ENCODE measurements at regions not wholly inside any gene's neighbourhood (a gene's known extent, or its start where the extent isn't known, plus 50 kb on each side); places are given as distances from the start of the nearest gene placed in this dataset.

DNA sequence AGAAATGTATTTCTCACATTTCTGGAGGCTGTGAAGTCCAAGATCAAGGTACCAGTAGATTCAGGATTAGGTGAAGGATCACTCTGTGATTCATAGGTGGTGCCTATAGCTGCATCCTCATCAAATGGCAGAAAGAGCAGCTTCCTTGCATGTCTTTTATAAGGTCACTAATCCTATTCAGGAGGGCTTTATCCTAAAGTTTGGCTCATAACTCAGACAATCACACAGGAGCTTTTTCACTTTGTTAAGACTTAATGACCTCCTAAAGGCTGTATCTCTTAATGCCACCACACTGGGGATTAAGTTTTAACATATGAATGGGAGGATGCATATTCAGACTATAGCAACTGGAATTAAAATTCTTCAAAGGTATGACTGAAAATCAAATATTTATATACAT is 861.1 kb downstream of the DACH1 start:
- TF ChIP-seq EZH2phosphoT487 (conservative IDR thresholded peaks at IDR 0.05; ENCODE audit: low read length): no peak
- TF ChIP-seq, protein P1, sequence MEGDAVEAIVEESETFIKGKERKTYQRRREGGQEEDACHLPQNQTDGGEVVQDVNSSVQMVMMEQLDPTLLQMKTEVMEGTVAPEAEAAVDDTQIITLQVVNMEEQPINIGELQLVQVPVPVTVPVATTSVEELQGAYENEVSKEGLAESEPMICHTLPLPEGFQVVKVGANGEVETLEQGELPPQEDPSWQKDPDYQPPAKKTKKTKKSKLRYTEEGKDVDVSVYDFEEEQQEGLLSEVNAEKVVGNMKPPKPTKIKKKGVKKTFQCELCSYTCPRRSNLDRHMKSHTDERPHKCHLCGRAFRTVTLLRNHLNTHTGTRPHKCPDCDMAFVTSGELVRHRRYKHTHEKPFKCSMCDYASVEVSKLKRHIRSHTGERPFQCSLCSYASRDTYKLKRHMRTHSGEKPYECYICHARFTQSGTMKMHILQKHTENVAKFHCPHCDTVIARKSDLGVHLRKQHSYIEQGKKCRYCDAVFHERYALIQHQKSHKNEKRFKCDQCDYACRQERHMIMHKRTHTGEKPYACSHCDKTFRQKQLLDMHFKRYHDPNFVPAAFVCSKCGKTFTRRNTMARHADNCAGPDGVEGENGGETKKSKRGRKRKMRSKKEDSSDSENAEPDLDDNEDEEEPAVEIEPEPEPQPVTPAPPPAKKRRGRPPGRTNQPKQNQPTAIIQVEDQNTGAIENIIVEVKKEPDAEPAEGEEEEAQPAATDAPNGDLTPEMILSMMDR (IDR thresholded peaks at IDR 0.05; ENCODE audit: insufficient read depth, low read length, poor library complexity, severe bottlenecking): no peak
- no peak overlapping the region for H2AFZ ChIP-seq (ENCODE audit: low read depth, low read length, severe bottlenecking)
- no peak overlapping the region for H3K27ac ChIP-seq (ENCODE audit: low read depth, low read length)

DNA sequence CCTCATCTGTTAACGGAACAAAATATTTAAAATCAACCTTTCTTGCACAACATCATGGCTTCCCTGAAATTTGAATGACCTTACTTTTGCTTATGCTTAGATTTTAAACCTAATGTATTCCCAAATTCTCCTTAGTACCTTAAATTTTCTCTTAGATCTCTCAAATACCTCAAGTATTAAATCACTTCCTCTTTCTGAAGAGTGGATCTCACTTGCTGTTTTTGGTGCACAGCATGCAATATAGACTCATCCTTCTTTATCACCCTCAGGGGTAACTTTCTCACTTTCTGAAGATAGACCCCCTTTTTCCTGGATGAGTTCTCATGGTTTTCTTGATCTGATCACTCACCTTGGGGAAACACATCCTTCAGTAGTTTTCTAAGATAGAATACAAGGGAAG is 871.7 kb downstream of the DACH1 start:
- H3K27me3 ChIP-seq (ENCODE audit: low read length): no peaks in the 10 kb centered on the region
- H3F3A ChIP-seq (ENCODE audit: insufficient read depth): no peaks in the 10 kb centered on the region
- H3K27ac ChIP-seq (ENCODE audit: low read depth, low read length): no peak overlapping the region
- H4K20me1 ChIP-seq (ENCODE audit: low read depth, low read length): no peaks in the 10 kb centered on the region
- TF ChIP-seq, protein P1 (IDR thresholded peaks at IDR 0.05; ENCODE audit: insufficient read depth, low read length, poor library complexity, severe bottlenecking): no peak
- no peak for TF ChIP-seq EZH2phosphoT487 (conservative IDR thresholded peaks at IDR 0.05; ENCODE audit: low read length)
- H3K9me3 ChIP-seq (ENCODE audit: insufficient read depth, low read length): no peaks in the 10 kb centered on the region
- no peak overlapping the region for H3K4me3 ChIP-seq (ENCODE audit: insufficient read depth, low read length, poor library complexity, severe bottlenecking)
- H2AFZ ChIP-seq (ENCODE audit: low read depth, low read length, severe bottlenecking): peak overlapping the region; percentile 19
- H3K36me3 ChIP-seq (ENCODE audit: low read length): no peaks in the 10 kb centered on the region
- H3K4me2 ChIP-seq (ENCODE audit: low read depth, low read length, poor library complexity, severe bottlenecking): no peak overlapping the region
- no peaks in the 10 kb centered on the region for H3K79me2 ChIP-seq (ENCODE audit: insufficient read depth, low read length)
- no peak overlapping the region for H3K9ac ChIP-seq (ENCODE audit: low read length)
- no peaks in the 10 kb centered on the region for H3K9me2 ChIP-seq (replicated peaks; ENCODE audit: insufficient read depth, low read length)

More for the DNA sequence above, 861.1 kb downstream of the DACH1 start:
- no peaks in the 10 kb centered on the region for H4K20me1 ChIP-seq (ENCODE audit: low read depth, low read length)
- H3K79me2 ChIP-seq (ENCODE audit: insufficient read depth, low read length): no peaks in the 10 kb centered on the region
- H3F3A ChIP-seq (ENCODE audit: insufficient read depth): no peaks in the 10 kb centered on the region
- no peak overlapping the region for H3K9ac ChIP-seq (ENCODE audit: low read length)
- H3K4me2 ChIP-seq (ENCODE audit: low read depth, low read length, poor library complexity, severe bottlenecking): no peak overlapping the region
- no peak overlapping the region for H3K4me3 ChIP-seq (ENCODE audit: insufficient read depth, low read length, poor library complexity, severe bottlenecking)
- H3K27me3 ChIP-seq (ENCODE audit: low read length): no peaks in the 10 kb centered on the region
- H3K9me2 ChIP-seq (replicated peaks; ENCODE audit: insufficient read depth, low read length): no peaks in the 10 kb centered on the region
- no peaks in the 10 kb centered on the region for H3K36me3 ChIP-seq (ENCODE audit: low read length)
- no peaks in the 10 kb centered on the region for H3K9me3 ChIP-seq (ENCODE audit: insufficient read depth, low read length)

DNA sequence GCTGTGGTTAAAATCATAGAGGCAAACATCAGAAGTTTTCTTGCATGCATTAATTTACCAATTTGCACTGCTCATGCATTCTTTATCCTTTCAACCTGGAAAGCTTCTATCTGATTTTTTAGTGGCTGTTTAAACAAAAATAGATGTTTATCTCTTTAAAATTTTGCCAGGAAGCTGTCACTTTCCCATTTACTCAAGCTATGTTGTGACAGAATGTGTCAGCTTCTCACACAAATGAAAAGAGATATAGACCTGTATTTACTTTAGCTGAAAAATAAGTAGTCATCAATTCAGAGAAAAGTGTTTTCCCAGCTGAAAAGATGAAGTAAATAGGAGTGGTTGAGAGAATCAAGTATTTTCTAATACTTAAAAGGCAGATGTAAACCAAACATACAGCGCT is 872.8 kb downstream of the DACH1 start:
- H4K20me1 ChIP-seq (ENCODE audit: low read depth, low read length): no peaks in the 10 kb centered on the region
- H3K9me3 ChIP-seq (ENCODE audit: insufficient read depth, low read length): no peaks in the 10 kb centered on the region
- H3K4me3 ChIP-seq (ENCODE audit: insufficient read depth, low read length, poor library complexity, severe bottlenecking): no peak overlapping the region
- no peak overlapping the region for H3K4me2 ChIP-seq (ENCODE audit: low read depth, low read length, poor library complexity, severe bottlenecking)
- no peaks in the 10 kb centered on the region for H3K27me3 ChIP-seq (ENCODE audit: low read length)
- H3F3A ChIP-seq (ENCODE audit: insufficient read depth): no peaks in the 10 kb centered on the region
- TF ChIP-seq, protein P1 (IDR thresholded peaks at IDR 0.05; ENCODE audit: insufficient read depth, low read length, poor library complexity, severe bottlenecking): no peak
- TF ChIP-seq EZH2phosphoT487 (conservative IDR thresholded peaks at IDR 0.05; ENCODE audit: low read length): no peak
- H3K9ac ChIP-seq (ENCODE audit: low read length): no peak overlapping the region
- no peak overlapping the region for H3K27ac ChIP-seq (ENCODE audit: low read depth, low read length)
- no peak overlapping the region for H2AFZ ChIP-seq (ENCODE audit: low read depth, low read length, severe bottlenecking)
- H3K36me3 ChIP-seq (ENCODE audit: low read length): no peaks in the 10 kb centered on the region
- no peaks in the 10 kb centered on the region for H3K79me2 ChIP-seq (ENCODE audit: insufficient read depth, low read length)
- no peaks in the 10 kb centered on the region for H3K9me2 ChIP-seq (replicated peaks; ENCODE audit: insufficient read depth, low read length)
